NCI-H2227 (cell line): ENCODE measurements at regions not wholly inside any gene's neighbourhood (a gene's known extent, or its start where the extent isn't known, plus 50 kb on each side); places are given as distances from the start of the nearest gene placed in this dataset.
"Not testable (repeated sequence)": the region's sequence is repeated elsewhere in the genome, so short reads cannot be mapped to it uniquely, and the experiment has no call there.

Source experiments
- DNase-seq: peaks from one replicate; lab custom pipeline; 2025; ENCODE audit not compliant: unreplicated experiment; lab: John Stamatoyannopoulos, UW

- DNase-seq, result no peak
Observed at GRCh38 chr5:117568622-117569021, 994.0 kb upstream of the SEMA6A start.

GRCh38 chr5:117568126-117568525 is 993.5 kb upstream of the SEMA6A start:
- no peak for DNase-seq

GRCh38 chr5:117562647-117563046 is 988.0 kb upstream of the SEMA6A start:
- DNase-seq, result no peak

- DNase-seq, result no peak
Observed at GRCh38 chr5:117561531-117561930, 986.9 kb upstream of the SEMA6A start.

GRCh38 chr5:117559005-117559844 is 984.6 kb upstream of the SEMA6A start:
- no peak for DNase-seq

GRCh38 chr5:117551236-117551635 is 976.6 kb upstream of the SEMA6A start:
- no peak for DNase-seq

- DNase-seq, result no peak
Observed at GRCh38 chr5:117547192-117547591, 972.6 kb upstream of the SEMA6A start.

- no peak for DNase-seq
Observed at GRCh38 chr5:117539692-117540091, 965.1 kb upstream of the SEMA6A start.

- DNase-seq, result no peak
Observed at GRCh38 chr5:117533792-117534191, 959.2 kb upstream of the SEMA6A start.

- not testable (repeated sequence) for DNase-seq
Observed at GRCh38 chr5:117533051-117533670, 958.5 kb upstream of the SEMA6A start.

- DNase-seq, result no peak
Observed at GRCh38 chr5:117519957-117520500, 945.4 kb upstream of the SEMA6A start.

GRCh38 chr5:117504305-117504704 is 929.7 kb upstream of the SEMA6A start:
- DNase-seq, result no peak

GRCh38 chr5:117497601-117498000 is 923.0 kb upstream of the SEMA6A start:
- DNase-seq, result no peak

GRCh38 chr5:117496801-117497200 is 922.2 kb upstream of the SEMA6A start:
- no peak for DNase-seq

GRCh38 chr5:117494188-117494587 is 919.6 kb upstream of the SEMA6A start:
- no peak for DNase-seq

- peak; percentile 16 for DNase-seq
Observed at GRCh38 chr5:117488976-117489500, 914.4 kb upstream of the SEMA6A start.

- no peak for DNase-seq
Observed at GRCh38 chr5:117487556-117487955, 912.9 kb upstream of the SEMA6A start.

- no peak for DNase-seq
Observed at GRCh38 chr5:117486879-117487391, 912.3 kb upstream of the SEMA6A start.

GRCh38 chr5:117486261-117486660 is 911.6 kb upstream of the SEMA6A start:
- no peak for DNase-seq

- DNase-seq, result no peak
Observed at GRCh38 chr5:117475919-117476318, 901.3 kb upstream of the SEMA6A start.

- peak; percentile 13 for DNase-seq
Observed at GRCh38 chr5:117473165-117473564, 898.5 kb upstream of the SEMA6A start.
